Testis (tissue), 2 donors: ENCODE measurements at regions not wholly inside any gene's neighbourhood (a gene's known extent, or its start where the extent isn't known, plus 50 kb on each side); places are given as distances from the start of the nearest gene placed in this dataset.

Experiments used
- CTCF ChIP-seq, 3 experiments: fragments of 450-650 bp in 2 of 3; fragments of 200-600 bp in 1 of 3; sonication (generic) in 1 of 3; IDR thresholded peaks; one replicate each; pipeline ENCODE4 v1.5.1; 2016 to 2019; ENCODE audit warnings: antibody characterized with exemption in 3 of 3, mild to moderate bottlenecking in 2 of 3, moderate library complexity in 1 of 3
- POLR2A ChIP-seq: fragments of 450-650 bp; IDR thresholded peaks from one replicate; pipeline ENCODE4 v1.6.1; 2017; ENCODE audit warnings: antibody characterized with exemption, mild to moderate bottlenecking, moderate library complexity

GRCh38 chr11:104661901-104662300 lies 236.4 kb downstream of the CASP12 start:
- TF ChIP-seq CTCF (IDR thresholded peaks at IDR 0.05) (no peak), POLR2A (no peak)
